Suppressor macrophage (primary cell): ENCODE measurements at regions not wholly inside any gene's neighbourhood (a gene's known extent, or its start where the extent isn't known, plus 50 kb on each side); places are given as distances from the start of the nearest gene placed in this dataset.
A peak's percentile ranks its signal among the peaks of the same experiment; 100 is the strongest.
"Not testable (repeated sequence)": the region's sequence is repeated elsewhere in the genome, so short reads cannot be mapped to it uniquely, and the experiment has no call there.

Experiments used
- DNase-seq, 4 experiments: peaks; one replicate each; pipeline ENCODE4 v3.0.0-alpha.2; 2020 to 2022

GRCh38 chr10:129057856-129058663 is 409.0 kb upstream of the MGMT start:
- no peak for DNase-seq

DNA sequence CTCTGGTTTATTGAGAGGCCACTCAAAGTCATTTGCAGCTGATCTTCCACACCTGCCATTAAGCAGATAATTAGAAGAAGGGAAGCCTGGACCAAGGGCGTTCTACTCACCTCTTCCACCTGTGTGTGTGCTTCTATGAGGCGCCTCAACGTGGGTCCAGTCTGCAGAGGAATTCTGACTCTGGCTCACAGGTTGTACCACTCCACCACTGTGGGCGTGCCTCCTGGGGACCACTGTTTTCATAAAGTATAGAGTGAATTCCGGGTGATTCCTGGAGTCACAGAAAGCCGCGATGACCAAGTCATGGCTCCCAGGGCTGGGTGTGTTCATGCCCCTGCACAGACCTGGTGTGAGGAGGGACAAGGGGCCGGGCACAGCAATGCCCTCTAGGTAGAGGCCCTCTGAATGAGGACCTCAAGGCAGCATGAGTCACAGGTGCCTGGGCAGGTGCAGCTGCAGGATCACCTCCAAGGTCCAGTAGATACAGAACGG is 408.3 kb upstream of the MGMT start:
- DNase-seq, result no peak

- DNase-seq, result no peak
Observed at GRCh38 chr10:129059977-129060376, 407.1 kb upstream of the MGMT start.

GRCh38 chr10:129063212-129063611 is 403.8 kb upstream of the MGMT start:
- DNase-seq, result no peak

- DNase-seq, result no peak
Observed at GRCh38 chr10:129063877-129064276, 403.2 kb upstream of the MGMT start.

- DNase-seq, result not testable (repeated sequence)
Observed at GRCh38 chr10:129066529-129066928, 400.5 kb upstream of the MGMT start.

- DNase-seq, result not testable (repeated sequence)
Observed at GRCh38 chr10:129071411-129071810, 395.6 kb upstream of the MGMT start.

- no peak for DNase-seq
Observed at GRCh38 chr10:129074939-129075338, 392.1 kb upstream of the MGMT start.

GRCh38 chr10:129075508-129075907 is 391.5 kb upstream of the MGMT start:
- no peak for DNase-seq

DNA sequence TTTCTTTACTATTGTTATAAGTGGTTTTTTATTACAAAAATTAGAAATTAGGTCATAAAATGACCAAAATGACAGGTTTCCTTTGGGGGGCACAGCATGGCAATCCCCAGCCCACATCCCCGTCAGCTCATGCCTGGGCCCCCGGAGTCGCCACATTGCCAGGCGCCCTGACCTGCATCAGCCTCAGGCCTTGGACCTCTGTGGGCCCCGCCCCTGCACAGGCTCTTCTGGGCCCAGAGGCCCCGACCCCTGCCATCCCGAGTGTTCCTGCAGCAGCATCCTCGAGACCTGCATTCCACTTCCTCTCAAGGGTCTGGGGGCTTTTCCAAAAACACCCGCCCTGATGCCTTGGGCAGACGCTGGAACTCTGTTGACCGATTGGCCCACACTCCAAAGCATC is 391.1 kb upstream of the MGMT start:
- DNase-seq, result no peak

DNA sequence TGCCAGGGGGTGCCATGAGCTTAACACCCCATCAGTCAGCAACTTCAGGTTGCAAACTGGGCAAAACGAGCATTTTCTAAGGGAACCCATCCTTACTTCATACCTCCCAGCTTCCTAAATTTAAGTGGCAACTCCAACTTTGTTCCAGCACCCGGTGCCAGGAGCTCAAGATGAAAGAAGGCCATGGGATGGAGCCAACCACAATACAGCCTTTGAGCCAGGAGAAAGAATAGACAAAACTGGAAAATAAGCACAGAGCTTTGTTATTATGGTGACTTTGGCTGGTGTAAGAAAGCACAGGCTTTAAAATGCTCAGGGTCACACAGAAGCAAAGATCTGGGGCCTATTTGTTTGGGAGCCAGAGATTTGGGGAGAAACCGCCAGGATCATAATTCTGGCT is 388.7 kb upstream of the MGMT start:
- no peak for DNase-seq

DNA sequence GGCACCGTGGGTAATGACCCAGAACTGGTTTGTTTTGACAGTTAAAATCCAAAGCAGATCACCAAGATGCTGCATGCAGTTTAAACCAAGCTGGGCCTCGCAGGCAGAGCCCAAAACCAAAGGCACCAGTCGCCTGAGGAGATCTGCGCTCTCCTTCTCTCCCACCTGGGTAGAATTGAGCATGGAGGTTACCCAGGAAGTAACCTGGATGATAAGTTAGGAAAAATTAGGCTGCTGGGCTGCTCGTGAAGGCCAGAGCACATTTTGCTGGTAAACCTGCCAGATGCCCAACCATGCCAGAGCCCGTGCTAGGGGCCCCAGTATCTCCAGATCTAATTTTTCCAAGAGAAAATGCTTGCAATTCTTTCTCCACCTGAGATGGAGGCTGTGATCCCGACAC is 388.3 kb upstream of the MGMT start:
- no peak for DNase-seq

DNA sequence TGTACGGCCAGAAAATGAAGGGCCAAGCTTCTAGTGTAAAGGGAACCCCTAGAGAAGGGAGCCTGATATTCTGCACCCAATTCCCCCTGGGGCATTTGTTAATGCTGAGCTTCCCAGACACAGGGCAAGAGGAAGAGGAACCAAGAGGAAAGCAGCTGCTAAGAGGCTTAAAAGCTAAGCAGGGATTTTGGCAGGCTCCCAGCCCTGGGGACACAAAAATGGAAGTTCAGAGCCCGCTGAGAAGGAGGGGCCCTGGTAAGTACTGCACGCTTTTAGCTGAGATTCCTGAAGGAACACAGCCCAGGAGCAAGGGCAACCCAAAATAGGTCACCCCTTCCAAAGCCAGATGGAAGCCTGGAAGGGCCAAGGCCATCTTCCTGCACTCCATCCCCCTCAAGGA is 387.3 kb upstream of the MGMT start:
- peak; percentile 60 to 77 (median 70) for DNase-seq

DNA sequence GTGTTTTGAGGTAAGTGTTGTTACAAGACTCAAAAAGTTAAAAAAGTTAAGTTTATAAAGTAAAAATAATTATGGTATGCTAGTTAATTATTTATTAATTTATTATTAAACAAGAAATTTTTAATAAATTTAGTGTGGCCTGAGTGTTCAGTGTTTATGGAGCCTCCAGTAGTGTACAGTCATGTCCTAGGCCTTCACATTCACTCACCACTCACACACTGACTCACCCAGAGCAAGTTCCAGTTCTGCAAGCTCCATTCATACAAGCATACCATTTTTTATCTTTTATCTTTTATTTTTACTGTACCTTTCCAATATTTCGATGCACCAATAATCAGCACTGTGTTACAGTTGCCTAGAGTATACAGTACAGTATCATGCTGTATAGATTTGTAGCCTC is 381.2 kb upstream of the MGMT start:
- no peak for DNase-seq

DNA sequence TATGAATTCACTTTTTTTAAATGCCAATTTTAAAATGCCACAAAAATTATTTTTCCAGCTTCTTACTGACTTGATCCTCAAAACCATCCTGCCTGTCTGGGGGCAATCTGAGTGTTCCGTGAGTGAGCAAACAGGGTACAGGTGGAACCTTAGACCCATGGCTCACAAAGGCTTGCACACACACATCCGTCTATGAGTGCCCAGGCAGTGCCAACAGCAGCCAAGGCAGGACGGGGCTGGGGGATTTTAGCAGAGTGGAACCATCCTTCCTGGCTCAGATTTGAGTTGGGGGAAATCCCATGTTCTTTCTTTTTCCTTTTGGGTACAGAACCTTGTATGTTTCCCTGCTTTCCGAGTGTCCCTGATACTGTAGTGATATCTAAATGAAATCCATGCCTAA is 377.7 kb upstream of the MGMT start:
- no peak for DNase-seq

- no peak for DNase-seq
Observed at GRCh38 chr10:129090165-129090564, 376.9 kb upstream of the MGMT start.

- peak; percentile 62 to 83 (median 74) for DNase-seq
Observed at GRCh38 chr10:129090618-129091366, 376.2 kb upstream of the MGMT start.

GRCh38 chr10:129093641-129094040 is 373.4 kb upstream of the MGMT start:
- no peak for DNase-seq

DNA sequence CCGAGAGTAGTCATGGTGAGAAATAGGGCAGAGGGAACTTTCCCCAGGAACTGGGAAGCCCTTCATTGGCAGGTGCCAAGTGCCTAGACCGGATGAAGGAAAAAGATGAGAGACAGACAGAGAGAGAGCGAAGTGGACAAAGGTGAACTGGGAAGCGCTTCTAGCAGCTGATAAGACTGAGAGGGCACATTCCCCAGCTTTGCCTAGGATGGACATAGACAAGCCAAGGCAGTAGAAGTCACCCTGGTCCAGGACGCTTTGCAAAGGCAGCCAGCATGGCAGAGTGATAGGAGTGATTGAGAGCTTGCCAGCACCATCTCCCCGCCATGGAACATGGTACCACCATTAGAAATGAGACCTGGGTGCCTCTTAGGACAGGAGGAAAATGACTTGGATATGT is 372.8 kb upstream of the MGMT start:
- DNase-seq, result no peak

DNA sequence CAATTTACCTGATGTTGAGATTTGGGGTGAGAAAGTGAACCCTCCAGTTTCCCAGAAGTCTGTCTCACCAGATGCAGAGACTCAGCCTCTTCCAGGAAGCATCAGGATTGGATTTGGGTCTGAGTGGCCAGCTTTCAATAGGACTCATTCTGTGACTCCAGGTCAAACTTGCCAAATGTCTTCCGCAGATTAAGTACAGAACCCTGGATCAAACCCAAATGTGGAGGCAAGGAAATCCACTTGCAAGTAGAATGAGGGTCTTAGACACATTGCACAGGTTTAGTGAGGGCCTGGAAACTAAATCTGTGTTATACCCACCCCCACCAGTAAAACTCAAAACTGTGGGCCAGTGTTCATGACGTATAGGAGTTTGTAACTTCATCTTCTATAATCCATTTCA is 372.2 kb upstream of the MGMT start:
- no peak for DNase-seq

DNA sequence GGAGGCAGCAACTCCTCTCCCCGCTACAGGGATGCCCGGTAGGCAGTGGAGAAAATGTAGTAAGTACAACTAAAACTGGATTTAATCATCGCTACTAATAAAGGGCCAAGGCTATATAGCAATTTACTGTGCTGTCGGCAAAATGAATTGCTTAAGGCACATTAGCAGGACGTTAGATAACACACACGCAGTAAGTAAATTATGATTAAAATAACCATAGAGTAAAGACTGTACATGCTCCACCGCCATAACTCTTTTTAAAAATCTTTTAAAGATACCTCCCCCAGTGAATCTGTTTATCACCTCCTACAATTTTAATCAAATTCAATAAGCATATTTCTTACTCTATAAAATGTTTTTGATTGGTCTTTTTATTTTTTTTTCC is 371.4 kb upstream of the MGMT start:
- DNase-seq, result no peak

DNA sequence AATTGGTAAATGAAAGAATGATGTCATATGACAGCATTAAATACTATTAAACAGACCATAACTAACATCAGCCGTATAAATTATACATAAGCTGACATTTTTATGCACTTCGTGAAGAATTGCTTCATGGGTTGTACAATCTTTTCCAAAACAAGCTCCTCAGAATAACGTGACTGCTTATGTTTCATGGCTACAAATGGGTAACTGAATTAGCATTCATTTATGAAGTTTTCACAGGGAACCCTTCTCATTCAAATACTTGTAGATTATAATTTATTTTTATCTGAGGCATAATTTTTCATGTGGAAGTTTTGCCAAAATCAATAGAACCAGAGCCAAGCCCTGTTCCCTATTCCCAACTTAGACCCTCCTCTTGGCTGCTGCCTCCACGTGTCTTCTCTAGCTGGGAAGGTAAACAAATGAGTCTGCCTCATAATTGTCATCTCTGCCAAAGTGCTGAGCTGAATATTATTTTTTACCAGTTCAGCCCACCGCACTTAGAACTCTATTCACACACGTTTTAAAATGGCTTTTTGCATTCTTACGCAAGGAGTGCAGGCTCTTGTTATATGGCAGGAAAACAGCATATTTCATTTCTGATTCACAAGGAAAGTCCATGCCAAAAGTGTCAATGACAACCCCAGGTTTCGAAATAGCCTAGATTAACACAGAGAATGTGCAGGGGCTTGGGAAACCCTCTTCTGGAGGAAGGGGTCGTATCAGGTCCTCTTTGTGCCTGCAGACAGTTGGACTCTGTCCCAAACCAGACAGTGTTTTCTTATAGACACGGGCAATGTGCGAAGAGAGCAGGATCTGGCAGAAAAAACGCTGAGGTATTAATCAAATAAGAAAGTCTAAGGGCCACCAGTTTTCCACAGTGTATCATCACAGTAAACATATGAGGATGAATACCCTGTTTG is 370.7 kb upstream of the MGMT start:
- no peak for DNase-seq

- DNase-seq, result no peak
Observed at GRCh38 chr10:129097776-129098330, 369.2 kb upstream of the MGMT start.
